IPS DF 4.7 (cell line): ENCODE measurements at regions not wholly inside any gene's neighbourhood (a gene's known extent, or its start where the extent isn't known, plus 50 kb on each side); places are given as distances from the start of the nearest gene placed in this dataset.

Experiments
- DNase-seq: peaks from one replicate; pipeline ENCODE4 v3.0.0-alpha.2; 2013; ENCODE audit warnings: low spot score; ENCODE audit errors: extremely low read depth

GRCh38 chr12:92330654-92331053 lies 185.0 kb upstream of the BTG1 start:
- DNase-seq, result no peak

GRCh38 chr12:92326877-92327276 lies 181.2 kb upstream of the BTG1 start:
- DNase-seq, result no peak

GRCh38 chr12:92324849-92325500 lies 179.3 kb upstream of the BTG1 start:
- DNase-seq, result no peak

GRCh38 chr12:92312463-92312964 lies 166.9 kb upstream of the BTG1 start:
- DNase-seq, result no peak

- DNase-seq, result no peak
Observed at GRCh38 chr12:92304371-92305055, 158.9 kb upstream of the BTG1 start.

GRCh38 chr12:92302041-92302829 lies 156.6 kb upstream of the BTG1 start:
- DNase-seq, result no peak

GRCh38 chr12:92301356-92301755 lies 155.7 kb upstream of the BTG1 start:
- DNase-seq, result no peak

- no peak for DNase-seq
Observed at GRCh38 chr12:92300777-92301176, 155.1 kb upstream of the BTG1 start.

- DNase-seq, result no peak
Observed at GRCh38 chr12:92299744-92300143, 154.1 kb upstream of the BTG1 start.

- no peak for DNase-seq
Observed at GRCh38 chr12:92299344-92299743, 153.7 kb upstream of the BTG1 start.

- DNase-seq, result no peak
Observed at GRCh38 chr12:92297932-92298696, 152.5 kb upstream of the BTG1 start.

GRCh38 chr12:92297405-92297804 lies 151.8 kb upstream of the BTG1 start:
- DNase-seq, result no peak

GRCh38 chr12:92295523-92295922 lies 149.9 kb upstream of the BTG1 start:
- no peak for DNase-seq

GRCh38 chr12:92294676-92295440 lies 149.2 kb upstream of the BTG1 start:
- no peak for DNase-seq

- no peak for DNase-seq
Observed at GRCh38 chr12:92292016-92292415, 146.4 kb upstream of the BTG1 start.

GRCh38 chr12:92290886-92291285 lies 145.2 kb upstream of the BTG1 start:
- no peak for DNase-seq

GRCh38 chr12:92290350-92290695 lies 144.7 kb upstream of the BTG1 start:
- no peak for DNase-seq

- no peak for DNase-seq
Observed at GRCh38 chr12:92289629-92290349, 144.1 kb upstream of the BTG1 start.

- no peak for DNase-seq
Observed at GRCh38 chr12:92288561-92288960, 142.9 kb upstream of the BTG1 start.

GRCh38 chr12:92278378-92278828 lies 132.8 kb upstream of the BTG1 start:
- no peak for DNase-seq
